GM23248 (cell line): ENCODE measurements at regions not wholly inside any gene's neighbourhood (a gene's known extent, or its start where the extent isn't known, plus 50 kb on each side); places are given as distances from the start of the nearest gene placed in this dataset.

Experiments used
- EZH2 ChIP-seq: fragments of 200-600 bp; sonication (generic); IDR thresholded peaks from 2 replicates; pipeline ENCODE4 v1.6.1; 2018; ENCODE audit warnings: antibody characterized with exemption, mild to moderate bottlenecking; ENCODE audit not compliant: insufficient read depth, poor library complexity, severe bottlenecking
- EZH2phosphoT487 ChIP-seq: fragments of 200-600 bp; sonication (generic); IDR thresholded peaks from 2 replicates; pipeline ENCODE4 v1.6.1; 2018; ENCODE audit warnings: antibody characterized with exemption, moderate library complexity, mild to moderate bottlenecking, low read depth; ENCODE audit not compliant: insufficient read depth

- TF ChIP-seq EZH2 (no peak), EZH2phosphoT487 (no peak)
Measured at GRCh38 chr2:67103157-67103556, 294.0 kb upstream of the ETAA1 start.
